B cell (primary cell): ENCODE measurements at regions not wholly inside any gene's neighbourhood (a gene's known extent, or its start where the extent isn't known, plus 50 kb on each side); places are given as distances from the start of the nearest gene placed in this dataset.

Experiments
- ATAC-seq: fragments of 200-7000 bp; cut with Tn5 transposase; one replicate; pipeline ENCODE4 v1.10.0; 2021; ENCODE audit warnings: low read depth, mild to moderate bottlenecking, moderate number of reproducible peaks, moderate library complexity
- CTCF ChIA-PET: fragments of 350-600 bp; sonication (Branson Sonifier 250); formaldehyde crosslinking; loops from one replicate; lab custom pipeline; 2021; ENCODE audit warnings: antibody characterized with exemption, inconsistent platforms; lab: Charles Lee
- POLR2A ChIA-PET: fragments of 350-600 bp; sonication (Branson Sonifier 250); formaldehyde crosslinking; loops from one replicate; lab custom pipeline; 2021; ENCODE audit warnings: antibody characterized with exemption; lab: Charles Lee
- DNase-seq: peaks from one replicate; pipeline ENCODE4 v3.0.0; 2013
- H2AFZ ChIP-seq: 2 replicates; pipeline ENCODE4 v1.6.1; 2012; ENCODE audit warnings: mild to moderate bottlenecking, low read depth, low read length; ENCODE audit not compliant: insufficient read depth, poor library complexity, severe bottlenecking
- H3K27ac ChIP-seq, 2 donors: 1 replicate in 1 of 2; 2 replicates in 1 of 2; pipeline ENCODE4 v1.5.1; 2012 to 2013; ENCODE audit warnings: low read length in 2 of 2, mild to moderate bottlenecking in 2 of 2, moderate library complexity in 1 of 2
- H3K27me3 ChIP-seq, 4 experiments: fragments of 200-600 bp in 1 of 4; sonication (generic) in 1 of 4; replicated peaks in 1 of 4; 1 replicate in 2 of 4; 2 replicates in 2 of 4; pipeline versions ENCODE4 v1.6.1 to v1.7.0; 2013 to 2016; ENCODE audit warnings: low read length in 3 of 4, mild to moderate bottlenecking in 2 of 4, mixed read lengths in 1 of 4, moderate library complexity in 1 of 4; ENCODE audit not compliant: insufficient read depth in 4 of 4, control insufficient read depth in 3 of 4; ENCODE audit errors: control extremely low read depth in 1 of 4
- H3K36me3 ChIP-seq, 2 experiments: replicated peaks in 1 of 2; 1 replicate in 1 of 2; 2 replicates in 1 of 2; pipeline versions ENCODE4 v1.6.1 to v1.7.1; 2013; ENCODE audit warnings: low read length in 1 of 2; ENCODE audit not compliant: insufficient read depth in 2 of 2, control insufficient read depth in 1 of 2; ENCODE audit errors: control extremely low read depth in 1 of 2, extremely low read depth in 1 of 2
- H3K4me1 ChIP-seq, 2 donors: fragments of 200-600 bp in 1 of 2; sonication (generic) in 1 of 2; 1 replicate in 1 of 2; 2 replicates in 1 of 2; pipeline versions ENCODE4 v1.5.1 to v1.6.1; 2013 to 2017; ENCODE audit warnings: low read length in 2 of 2; ENCODE audit not compliant: control insufficient read depth in 2 of 2, insufficient read depth in 2 of 2
- H3K4me2 ChIP-seq: replicated peaks from 2 replicates; pipeline ENCODE3; 2012; ENCODE audit warnings: mild to moderate bottlenecking, low read depth, low read length; ENCODE audit not compliant: poor library complexity, severe bottlenecking
- H3K4me3 ChIP-seq, 5 experiments: fragments of 200-600 bp in 1 of 5; sonication (generic) in 1 of 5; 1 replicate in 3 of 5; 2 replicates in 2 of 5; pipeline versions ENCODE4 v1.5.1 to v1.7.0; 2011 to 2016; ENCODE audit warnings: low read length in 4 of 5, mild to moderate bottlenecking in 4 of 5, low read depth in 2 of 5, control low read depth in 1 of 5, moderate library complexity in 1 of 5; ENCODE audit not compliant: insufficient read depth in 1 of 5; ENCODE audit errors: control extremely low read depth in 1 of 5, extremely low read depth in 1 of 5
- H3K79me2 ChIP-seq: fragments of 200-600 bp; sonication (generic); one replicate; pipeline ENCODE4 v1.6.0; 2016; ENCODE audit warnings: low read length; ENCODE audit not compliant: control insufficient read depth, insufficient read depth
- H3K9ac ChIP-seq: fragments of 200-600 bp; sonication (generic); 2 replicates; pipeline ENCODE4 v1.6.1; 2017; ENCODE audit warnings: mild to moderate bottlenecking, low read length, moderate library complexity
- H3K9me3 ChIP-seq, 3 donors: one replicate each; pipeline versions ENCODE4 v1.6.1 to v1.7.1; 2013; ENCODE audit warnings: low read length in 2 of 3; ENCODE audit not compliant: control insufficient read depth in 2 of 3, insufficient read depth in 1 of 3; ENCODE audit errors: control extremely low read depth in 1 of 3
- H4K20me1 ChIP-seq: 2 replicates; pipeline ENCODE4 v1.6.0; 2012; ENCODE audit warnings: mild to moderate bottlenecking, low read length; ENCODE audit not compliant: insufficient read depth, control insufficient read depth, poor library complexity, severe bottlenecking
- H3K27ac Mint-ChIP-seq: one replicate; pipeline ENCODE4 v1.8.0; 2021; ENCODE audit warnings: mixed read lengths
- H3K27me3 Mint-ChIP-seq: one replicate; pipeline ENCODE4 v1.8.0; 2021; ENCODE audit warnings: mixed read lengths
- H3K4me1 Mint-ChIP-seq: one replicate; pipeline ENCODE4 v1.8.0; 2021; ENCODE audit warnings: mixed read lengths
- H3K4me3 Mint-ChIP-seq: one replicate; pipeline ENCODE4 v1.8.0; 2021; ENCODE audit warnings: mixed read lengths
- H3K9me3 Mint-ChIP-seq: one replicate; pipeline ENCODE4 v1.8.0; 2022; ENCODE audit warnings: mixed read lengths; ENCODE audit not compliant: insufficient read depth
- EZH2 ChIP-seq: IDR thresholded peaks from 2 replicates; pipeline ENCODE4 v1.6.1; 2012; ENCODE audit warnings: borderline replicate concordance, low read depth, mild to moderate bottlenecking, moderate library complexity, low read length; ENCODE audit not compliant: insufficient read depth, poor library complexity, severe bottlenecking
- WGBS: methylation state at CpG from one replicate; pipeline ENCODE4 v1.1.5; 2013; ENCODE audit warnings: missing lambda C conversion rate; ENCODE audit not compliant: insufficient coverage; 5-methylcytosine and 5-hydroxymethylcytosine counted together
- intact Hi-C: fragments of 100-400 bp; cut with micrococcal nuclease; formaldehyde crosslinking; loops from one replicate; pipeline ENCODE4 v1.10.0; 2022
- TF ChIP-seq, protein P1 (sequence below): fragments of 200-600 bp; IDR thresholded peaks from one replicate; pipeline ENCODE4 v1.8.0; 2022; ENCODE audit warnings: antibody characterized with exemption, mild to moderate bottlenecking

DNA sequence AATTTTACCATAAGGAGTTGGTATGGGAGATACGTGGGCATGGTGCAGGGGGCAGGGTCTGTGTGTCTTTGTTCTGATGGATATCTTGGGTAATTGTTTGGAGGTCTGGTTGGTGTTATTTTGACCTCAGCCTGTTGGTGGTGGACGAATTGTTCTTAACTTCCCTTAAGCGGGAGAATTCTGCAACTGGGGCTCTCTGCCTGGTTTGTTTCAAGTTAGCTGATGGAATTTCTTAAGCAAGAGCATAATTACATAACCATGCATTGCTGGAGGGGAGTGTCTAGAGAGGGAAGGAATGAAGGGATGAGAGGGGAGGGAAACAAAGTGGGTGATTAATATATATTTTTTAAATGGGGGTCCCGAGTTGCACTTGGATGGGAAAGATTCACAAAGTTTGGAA lies 908.5 kb upstream of the RAG2 start:
- ChIA-PET CTCF (no interaction called here), POLR2A (no interaction called here)
- TF ChIP-seq EZH2: no peak
- TF ChIP-seq, protein P1, sequence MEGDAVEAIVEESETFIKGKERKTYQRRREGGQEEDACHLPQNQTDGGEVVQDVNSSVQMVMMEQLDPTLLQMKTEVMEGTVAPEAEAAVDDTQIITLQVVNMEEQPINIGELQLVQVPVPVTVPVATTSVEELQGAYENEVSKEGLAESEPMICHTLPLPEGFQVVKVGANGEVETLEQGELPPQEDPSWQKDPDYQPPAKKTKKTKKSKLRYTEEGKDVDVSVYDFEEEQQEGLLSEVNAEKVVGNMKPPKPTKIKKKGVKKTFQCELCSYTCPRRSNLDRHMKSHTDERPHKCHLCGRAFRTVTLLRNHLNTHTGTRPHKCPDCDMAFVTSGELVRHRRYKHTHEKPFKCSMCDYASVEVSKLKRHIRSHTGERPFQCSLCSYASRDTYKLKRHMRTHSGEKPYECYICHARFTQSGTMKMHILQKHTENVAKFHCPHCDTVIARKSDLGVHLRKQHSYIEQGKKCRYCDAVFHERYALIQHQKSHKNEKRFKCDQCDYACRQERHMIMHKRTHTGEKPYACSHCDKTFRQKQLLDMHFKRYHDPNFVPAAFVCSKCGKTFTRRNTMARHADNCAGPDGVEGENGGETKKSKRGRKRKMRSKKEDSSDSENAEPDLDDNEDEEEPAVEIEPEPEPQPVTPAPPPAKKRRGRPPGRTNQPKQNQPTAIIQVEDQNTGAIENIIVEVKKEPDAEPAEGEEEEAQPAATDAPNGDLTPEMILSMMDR: no peak
- Mint-ChIP-seq H3K27ac (no peak overlapping the region), H3K4me1 (no peaks in the 10 kb centered on the region), H3K27me3 (no peaks in the 10 kb centered on the region), H3K4me3 (no peak overlapping the region), H3K9me3 (peaks cover 5% of the 10 kb centered on the region)
- 80% methylated on average over 3 of the region's 4 CpGs for WGBS
- ATAC-seq (no peak), DNase-seq (no peak)
- H4K20me1 ChIP-seq: no peaks in the 10 kb centered on the region
- H3K9me3 ChIP-seq: no peaks in the 10 kb centered on the region
- H3K36me3 ChIP-seq: no peaks in the 10 kb centered on the region
- no peak overlapping the region for H3K4me3 ChIP-seq
- no peaks in the 10 kb centered on the region for H3K4me1 ChIP-seq
- no peak overlapping the region for H2AFZ ChIP-seq
- no peaks in the 10 kb centered on the region for H3K27me3 ChIP-seq
- no peak overlapping the region for H3K4me2 ChIP-seq
- intact Hi-C loops: no loop called here
- no peak overlapping the region for H3K9ac ChIP-seq
- no peaks in the 10 kb centered on the region for H3K79me2 ChIP-seq
- H3K27ac ChIP-seq: no peak overlapping the region

DNA sequence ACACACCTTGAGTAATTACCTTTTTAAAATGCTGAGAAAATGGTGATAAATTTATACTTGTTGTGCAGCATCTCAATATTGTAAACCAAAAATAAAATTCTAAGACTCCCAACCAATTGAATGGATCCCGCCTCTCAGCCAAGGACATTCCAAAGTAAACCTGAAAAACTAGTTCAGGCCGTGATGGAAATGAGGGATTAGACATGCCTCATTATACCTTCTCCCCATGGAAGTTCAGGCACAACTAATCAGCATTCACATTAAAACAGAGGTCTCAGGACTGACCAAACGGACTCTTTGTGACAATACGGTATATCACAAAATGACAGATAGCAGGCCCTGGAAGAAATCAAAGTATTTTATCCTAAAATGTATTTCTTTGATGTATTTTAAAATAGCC lies 907.4 kb upstream of the RAG2 start:
- H3K4me1 Mint-ChIP-seq: no peaks in the 10 kb centered on the region
- H3K27ac ChIP-seq: no peak overlapping the region
- no peak overlapping the region for H3K9ac ChIP-seq
- no peaks in the 10 kb centered on the region for H3K4me1 ChIP-seq
- no peak for TF ChIP-seq EZH2
- TF ChIP-seq, protein P1: no peak
- no peak overlapping the region for H3K27ac Mint-ChIP-seq
- H3K4me3 ChIP-seq: no peak overlapping the region
- ATAC-seq (no peak), DNase-seq (no peak)
- no peaks in the 10 kb centered on the region for H4K20me1 ChIP-seq
- H3K27me3 ChIP-seq: no peaks in the 10 kb centered on the region
- ChIA-PET POLR2A (no interaction called here), CTCF (no interaction called here)
- intact Hi-C loops: no loop called here
- WGBS: no CpG with 5 or more reads among the region's 4 CpGs
- H3K4me3 Mint-ChIP-seq: no peak overlapping the region
- no peaks in the 10 kb centered on the region for H3K36me3 ChIP-seq
- peaks cover 5% of the 10 kb centered on the region for H3K9me3 Mint-ChIP-seq
- H3K9me3 ChIP-seq: no peaks in the 10 kb centered on the region
- H3K4me2 ChIP-seq: no peak overlapping the region
- no peaks in the 10 kb centered on the region for H3K79me2 ChIP-seq
- no peaks in the 10 kb centered on the region for H3K27me3 Mint-ChIP-seq
- no peak overlapping the region for H2AFZ ChIP-seq
